IMR-90 (cell line): ENCODE measurements at regions not wholly inside any gene's neighbourhood (a gene's known extent, or its start where the extent isn't known, plus 50 kb on each side); places are given as distances from the start of the nearest gene placed in this dataset.

Experiments used
- ATAC-seq: fragments of 200-7000 bp; cut with Tn5 transposase; 2 replicates; pipeline ENCODE4 v1.9.1; 2020; ENCODE audit warnings: low read depth, mild to moderate bottlenecking, moderate library complexity
- BruUV-seq: library from RNA; stranded (reverse); fragments of 400-500 nt; replicated peaks from 2 replicates; lab custom pipeline; 2021; lab: Mats Ljungman, UMichigan
- CTCF ChIA-PET: fragments of 300-600 bp; formaldehyde crosslinking; extraction: SDS; loops from one replicate; lab custom pipeline; 2021; ENCODE audit warnings: antibody characterized with exemption; lab: Yijun Ruan, JAX
- POLR2A ChIA-PET: fragments of 300-600 bp; sonication (Branson Sonifier 250); formaldehyde crosslinking; loops from one replicate; lab custom pipeline; 2022; ENCODE audit warnings: antibody characterized with exemption; ENCODE audit not compliant: unreplicated experiment; lab: Charles Lee
- DNase-seq: peaks from one replicate; pipeline ENCODE4 v3.0.0; 2013
- H2AFZ ChIP-seq: replicated peaks from 2 replicates; pipeline ENCODE3; 2013; ENCODE audit warnings: low read length, mild to moderate bottlenecking; ENCODE audit not compliant: poor library complexity
- H2AK5ac ChIP-seq: 2 replicates; pipeline ENCODE4 v1.6.1; 2013; ENCODE audit warnings: low read depth, low read length, inconsistent platforms
- H2AK9ac ChIP-seq: replicated peaks from 2 replicates; pipeline ENCODE3; 2013; ENCODE audit warnings: mild to moderate bottlenecking, low read depth, low read length, moderate library complexity; ENCODE audit not compliant: poor library complexity
- H2BK120ac ChIP-seq: 2 replicates; pipeline ENCODE4 v1.6.1; 2013; ENCODE audit warnings: low read depth, low read length, inconsistent platforms
- H2BK15ac ChIP-seq: 3 replicates; pipeline ENCODE4 v1.6.1; 2013; ENCODE audit warnings: low read depth, low read length, inconsistent platforms
- H2BK20ac ChIP-seq: 2 replicates; pipeline ENCODE4 v1.6.1; 2013; ENCODE audit warnings: low read depth, mild to moderate bottlenecking, inconsistent platforms, low read length, moderate library complexity
- H2BK5ac ChIP-seq: 2 replicates; pipeline ENCODE4 v1.6.1; 2013; ENCODE audit warnings: mild to moderate bottlenecking, low read depth, low read length, inconsistent platforms; ENCODE audit not compliant: poor library complexity, severe bottlenecking
- H3K14ac ChIP-seq: replicated peaks from 2 replicates; pipeline ENCODE4 v1.6.1; 2013; ENCODE audit warnings: low read depth, low read length, inconsistent platforms
- H3K18ac ChIP-seq: 2 replicates; pipeline ENCODE4 v1.6.1; 2013; ENCODE audit warnings: low read depth, low read length, control low read depth
- H3K23ac ChIP-seq: 2 replicates; pipeline ENCODE4 v1.6.1; 2013; ENCODE audit warnings: low read depth, low read length, inconsistent platforms
- H3K27ac ChIP-seq: 2 replicates; pipeline ENCODE4 v1.5.1; 2013; ENCODE audit warnings: mild to moderate bottlenecking, control low read depth, low read length; ENCODE audit not compliant: insufficient read depth
- H3K27me3 ChIP-seq: 2 replicates; pipeline ENCODE4 v1.6.1; 2013; ENCODE audit warnings: low read length; ENCODE audit not compliant: control insufficient read depth, insufficient read depth
- H3K36me3 ChIP-seq: 2 replicates; pipeline ENCODE4 v1.6.1; 2013; ENCODE audit warnings: low read length, mixed read lengths; ENCODE audit not compliant: control insufficient read depth, insufficient read depth
- H3K4ac ChIP-seq: 2 replicates; pipeline ENCODE4 v1.6.1; 2013; ENCODE audit warnings: low read depth, low read length, inconsistent platforms
- H3K4me1 ChIP-seq: 2 replicates; pipeline ENCODE4 v1.6.1; 2013; ENCODE audit warnings: low read length, mixed read lengths; ENCODE audit not compliant: control insufficient read depth, insufficient read depth
- H3K4me2 ChIP-seq: 2 replicates; pipeline ENCODE4 v1.6.1; 2013; ENCODE audit warnings: low read depth, mild to moderate bottlenecking, control low read depth, low read length, moderate library complexity
- H3K4me3 ChIP-seq: 2 replicates; pipeline ENCODE4 v1.5.1; 2013; ENCODE audit warnings: low read depth, mild to moderate bottlenecking, control low read depth, low read length, moderate library complexity; ENCODE audit not compliant: insufficient read depth
- H3K56ac ChIP-seq: 2 replicates; pipeline ENCODE4 v1.6.1; 2013; ENCODE audit warnings: low read length, inconsistent platforms; ENCODE audit not compliant: insufficient read depth; ENCODE audit errors: extremely low read depth
- H3K79me1 ChIP-seq, 2 experiments: 2 replicates each; pipeline ENCODE4 v1.6.1; 2013; ENCODE audit warnings: low read length in 2 of 2, inconsistent platforms in 1 of 2, low read depth in 1 of 2
- H3K9ac ChIP-seq: 2 replicates; pipeline ENCODE4 v1.6.1; 2013; ENCODE audit warnings: low read depth, low read length, control low read depth
- H3K9me1 ChIP-seq: 2 replicates; pipeline ENCODE4 v1.6.1; 2013; ENCODE audit warnings: low read length, inconsistent platforms; ENCODE audit not compliant: insufficient read depth
- H3K9me3 ChIP-seq: 2 replicates; pipeline ENCODE4 v1.6.1; 2013; ENCODE audit warnings: low read length; ENCODE audit not compliant: control insufficient read depth, insufficient read depth
- H4K20me1 ChIP-seq: 2 replicates; pipeline ENCODE4 v1.6.1; 2013; ENCODE audit warnings: low read length, inconsistent platforms; ENCODE audit not compliant: insufficient read depth
- H4K5ac ChIP-seq: 2 replicates; pipeline ENCODE4 v1.6.1; 2013; ENCODE audit warnings: mild to moderate bottlenecking, low read depth, low read length, control low read depth
- H4K8ac ChIP-seq, 2 experiments: 2 replicates each; pipeline ENCODE4 v1.6.1; 2013; ENCODE audit warnings: low read depth in 2 of 2, low read length in 2 of 2, control low read depth in 1 of 2, inconsistent platforms in 1 of 2
- H4K91ac ChIP-seq: 2 replicates; pipeline ENCODE4 v1.6.1; 2013; ENCODE audit warnings: low read depth, low read length, inconsistent platforms; ENCODE audit not compliant: insufficient read depth
- BHLHE40 ChIP-seq: fragments of 150-350 bp; IDR thresholded peaks from 2 replicates; pipeline ENCODE4 v1.6.1; 2016; ENCODE audit warnings: mild to moderate bottlenecking, low read depth, low read length
- CHD1 ChIP-seq: IDR thresholded peaks from 2 replicates; pipeline ENCODE4 v1.6.1; 2012; ENCODE audit warnings: low read depth, low read length, improper control_type of control experiment
- MAFK ChIP-seq: IDR thresholded peaks from 2 replicates; pipeline ENCODE4 v1.6.1; 2012; ENCODE audit warnings: low read depth, low read length, improper control_type of control experiment
- MXI1 ChIP-seq: IDR thresholded peaks from 2 replicates; pipeline ENCODE4 v1.6.1; 2012; ENCODE audit warnings: low read depth, mild to moderate bottlenecking, low read length, moderate library complexity, borderline replicate concordance
- POLR2A ChIP-seq: IDR thresholded peaks from 2 replicates; pipeline ENCODE4 v1.6.1; 2012; ENCODE audit warnings: mild to moderate bottlenecking, low read depth, low read length
- RCOR1 ChIP-seq: IDR thresholded peaks from 2 replicates; pipeline ENCODE4 v1.6.1; 2012; ENCODE audit warnings: mild to moderate bottlenecking, low read length, improper control_type of control experiment; ENCODE audit not compliant: insufficient replicate concordance
- RFX5 ChIP-seq: IDR thresholded peaks from 2 replicates; pipeline ENCODE4 v1.8.0; 2012; ENCODE audit warnings: low read depth, mild to moderate bottlenecking, low read length, moderate library complexity
- WGBS, 2 experiments: methylation state at CpG; one replicate each; pipeline versions ENCODE4 v1.1.5 to v1.1.7; 2013; ENCODE audit warnings: missing lambda C conversion rate in 2 of 2; ENCODE audit not compliant: insufficient read length in 1 of 2; ENCODE audit errors: extremely low coverage in 2 of 2; 5-methylcytosine and 5-hydroxymethylcytosine counted together
- dilution Hi-C: fragments of 300-500 bp; cut with HindIII; formaldehyde crosslinking; loops from one replicate; pipeline ENCODE4 v1.14.3; 2018; ENCODE audit warnings: low sequenced_read_pairs; ENCODE audit not compliant: unreplicated experiment
- in situ Hi-C: fragments of 300-500 bp; cut with MboI; formaldehyde crosslinking; loops from 3 replicates; pipeline ENCODE4 v1.14.3; 2019; ENCODE audit warnings: low sequenced_read_pairs, inconsistent platforms, mixed read lengths
- intact Hi-C: fragments of 100-400 bp; cut with micrococcal nuclease; formaldehyde crosslinking; loops from 2 replicates; pipeline ENCODE4 v1.10.0; 2022
- TF ChIP-seq, protein P1 (sequence below): conservative IDR thresholded peaks from 2 replicates; pipeline ENCODE4 v1.5.1; 2012; ENCODE audit warnings: mild to moderate bottlenecking, low read depth, low read length, improper control_type of control experiment
- TF ChIP-seq, protein P2 (sequence below): fragments of 150-350 bp; IDR thresholded peaks from 2 replicates; pipeline ENCODE4 v1.6.1; 2017; ENCODE audit warnings: mild to moderate bottlenecking, antibody characterized with exemption, low read length, low read depth

GRCh38 chr2:41930807-41931566 is 116.8 kb upstream of the PKDCC start:
- no peak for ATAC-seq
- Histone ChIP-seq H2BK15ac (no peak overlapping the region), H3K9me1 (peaks cover 12% of the 10 kb centered on the region), H3K14ac (no peak overlapping the region), H3K27me3 (no peaks in the 10 kb centered on the region), H4K20me1 (no peaks in the 10 kb centered on the region), H3K4me1 (peaks cover 28% of the 10 kb centered on the region), H2BK120ac (no peak overlapping the region), H4K91ac (no peak overlapping the region), H3K18ac (no peak overlapping the region), H3K4me2 (no peak overlapping the region), H3K23ac (no peak overlapping the region), H3K9ac (no peak overlapping the region), H2BK20ac (no peak overlapping the region), H4K8ac (no peak overlapping the region), H2AK9ac (no peak overlapping the region), H3K36me3 (no peaks in the 10 kb centered on the region), H4K5ac (no peak overlapping the region), H3K9me3 (no peaks in the 10 kb centered on the region), H2AK5ac (peak overlapping the region; percentile 16; the same call in 1 of the 2 replicates), H3K4ac (no peak overlapping the region), H3K27ac (no peak overlapping the region), H3K56ac (no peak overlapping the region), H3K4me3 (no peak overlapping the region), H2AFZ (no peak overlapping the region), H3K79me1 (no peaks in the 10 kb centered on the region), H2BK5ac (no peak overlapping the region)
- dilution Hi-C loops (no loop called here), intact Hi-C loops (loop anchor here (5.0 kb wide), 1 partner anchor 151 kb away; no protein-coding TSS in a partner anchor), in situ Hi-C loops (no loop called here)
- BruUV-seq: no TSS peak
- TF ChIP-seq BHLHE40: no peak
- no peak for TF ChIP-seq CHD1
- TF ChIP-seq RCOR1: no peak
- TF ChIP-seq, protein P1, sequence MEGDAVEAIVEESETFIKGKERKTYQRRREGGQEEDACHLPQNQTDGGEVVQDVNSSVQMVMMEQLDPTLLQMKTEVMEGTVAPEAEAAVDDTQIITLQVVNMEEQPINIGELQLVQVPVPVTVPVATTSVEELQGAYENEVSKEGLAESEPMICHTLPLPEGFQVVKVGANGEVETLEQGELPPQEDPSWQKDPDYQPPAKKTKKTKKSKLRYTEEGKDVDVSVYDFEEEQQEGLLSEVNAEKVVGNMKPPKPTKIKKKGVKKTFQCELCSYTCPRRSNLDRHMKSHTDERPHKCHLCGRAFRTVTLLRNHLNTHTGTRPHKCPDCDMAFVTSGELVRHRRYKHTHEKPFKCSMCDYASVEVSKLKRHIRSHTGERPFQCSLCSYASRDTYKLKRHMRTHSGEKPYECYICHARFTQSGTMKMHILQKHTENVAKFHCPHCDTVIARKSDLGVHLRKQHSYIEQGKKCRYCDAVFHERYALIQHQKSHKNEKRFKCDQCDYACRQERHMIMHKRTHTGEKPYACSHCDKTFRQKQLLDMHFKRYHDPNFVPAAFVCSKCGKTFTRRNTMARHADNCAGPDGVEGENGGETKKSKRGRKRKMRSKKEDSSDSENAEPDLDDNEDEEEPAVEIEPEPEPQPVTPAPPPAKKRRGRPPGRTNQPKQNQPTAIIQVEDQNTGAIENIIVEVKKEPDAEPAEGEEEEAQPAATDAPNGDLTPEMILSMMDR: no peak
- TF ChIP-seq MXI1: no peak
- TF ChIP-seq POLR2A: no peak
- no peak for TF ChIP-seq MAFK
- TF ChIP-seq RFX5: no peak
- TF ChIP-seq, protein P2, sequence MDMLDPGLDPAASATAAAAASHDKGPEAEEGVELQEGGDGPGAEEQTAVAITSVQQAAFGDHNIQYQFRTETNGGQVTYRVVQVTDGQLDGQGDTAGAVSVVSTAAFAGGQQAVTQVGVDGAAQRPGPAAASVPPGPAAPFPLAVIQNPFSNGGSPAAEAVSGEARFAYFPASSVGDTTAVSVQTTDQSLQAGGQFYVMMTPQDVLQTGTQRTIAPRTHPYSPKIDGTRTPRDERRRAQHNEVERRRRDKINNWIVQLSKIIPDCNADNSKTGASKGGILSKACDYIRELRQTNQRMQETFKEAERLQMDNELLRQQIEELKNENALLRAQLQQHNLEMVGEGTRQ: no peak
- POLR2A ChIA-PET: no interaction called here
- no peak for DNase-seq
- CTCF ChIA-PET: interaction anchor here (1.1 kb wide), 1 partner anchor 155 kb away, joined by 4 read pairs; no protein-coding TSS in a partner anchor
- WGBS, 2 experiments: 100% methylated on average over 3 of the region's 16 CpGs; no CpG with 5 or more reads in 1 of the 2 experiments
